Body of pancreas (tissue), 4 donors: ENCODE measurements at regions not wholly inside any gene's neighbourhood (a gene's known extent, or its start where the extent isn't known, plus 50 kb on each side); places are given as distances from the start of the nearest gene placed in this dataset.

Experiments used
- ATAC-seq: fragments of 150-250 bp; one replicate; pipeline ENCODE4 v1.9.1; 2016
- DNase-seq, 4 donors: peaks; one replicate each; pipeline ENCODE4 v3.0.0-alpha.2; 2019
- H3K27ac ChIP-seq, 4 donors: fragments of 200-600 bp; sonication (generic); 1 replicate in 3 of 4; 2 replicates in 1 of 4; pipeline versions ENCODE4 v1.5.1 to v1.6.1; 2016 to 2019; ENCODE audit warnings: mild to moderate bottlenecking in 1 of 4, mixed read lengths in 1 of 4, moderate library complexity in 1 of 4
- H3K27me3 ChIP-seq, 2 donors: fragments of 200-600 bp; sonication (generic); one replicate each; pipeline ENCODE4 v1.6.0; 2016; ENCODE audit warnings: mild to moderate bottlenecking in 1 of 2
- H3K36me3 ChIP-seq, 2 donors: fragments of 200-600 bp; sonication (generic); replicated peaks in 1 of 2; 2 replicates each; pipeline ENCODE4 v1.5.1; 2016; ENCODE audit warnings: low read depth in 2 of 2; ENCODE audit not compliant: insufficient read depth in 1 of 2
- H3K4me1 ChIP-seq: fragments of 200-600 bp; sonication (generic); one replicate; pipeline ENCODE4 v1.6.0; 2016
- H3K4me3 ChIP-seq, 2 donors: fragments of 200-600 bp; sonication (generic); 1 replicate in 1 of 2; 2 replicates in 1 of 2; pipeline ENCODE4 v1.5.1; 2016 to 2019
- H3K9me3 ChIP-seq, 3 donors: fragments of 200-600 bp; sonication (generic); 1 replicate in 2 of 3; 2 replicates in 1 of 3; pipeline ENCODE4 v1.5.1; 2016
- CTCF ChIP-seq, 7 experiments: fragments of 450-650 bp in 4 of 7; fragments of 200-600 bp in 3 of 7; sonication (generic) in 3 of 7; IDR thresholded peaks; one replicate each; pipeline ENCODE4 v1.5.1; 2016 to 2019; ENCODE audit warnings: antibody characterized with exemption in 7 of 7
- POLR2A ChIP-seq, 3 donors: fragments of 450-650 bp; IDR thresholded peaks; one replicate each; pipeline ENCODE4 v1.6.1; 2016; ENCODE audit warnings: antibody characterized with exemption in 3 of 3, mild to moderate bottlenecking in 2 of 3
- WGBS, 2 donors: methylation state at CpG; one replicate each; pipeline ENCODE4 v1.1.5; 2017; 5-methylcytosine and 5-hydroxymethylcytosine counted together
- intact Hi-C: fragments of 100-400 bp; cut with DNase I; formaldehyde crosslinking; loops from one replicate; pipeline ENCODE4 v1.15.1; 2023

GRCh38 chr9:25519286-25519685, 159.0 kb downstream of the TUSC1 start:
- no peak for TF ChIP-seq CTCF (IDR thresholded peaks at IDR 0.05)
- no peak for TF ChIP-seq POLR2A (IDR thresholded peaks at IDR 0.05)
- no peaks in the 10 kb centered on the region for H3K4me1 ChIP-seq

DNA sequence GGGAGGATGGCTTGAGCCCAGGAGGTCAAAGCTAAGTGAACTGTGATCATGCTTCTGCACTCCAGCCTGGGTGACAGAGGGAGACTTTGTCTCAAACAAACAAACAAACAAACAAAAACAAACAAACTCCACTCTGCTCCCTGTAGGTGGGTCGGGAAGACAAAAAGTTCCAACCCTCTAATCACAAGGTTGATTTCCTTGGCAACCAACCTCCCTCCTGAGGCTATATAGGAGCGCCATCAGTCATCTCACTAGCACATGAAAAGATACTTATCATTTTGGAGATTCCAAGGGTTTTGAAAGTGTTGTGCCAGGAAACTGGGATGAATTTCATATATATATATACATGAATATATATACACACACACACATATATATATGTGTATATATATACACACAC, 160.5 kb downstream of the TUSC1 start:
- WGBS, 2 donors: 47 to 57% methylated on average over 2 of the region's 2 CpGs
- DNase-seq: no peak
- intact Hi-C loops: no loop called here
- Histone ChIP-seq H3K27ac (no peak overlapping the region), H3K4me3 (no peak overlapping the region), H3K4me1 (no peaks in the 10 kb centered on the region), H3K27me3 (no peaks in the 10 kb centered on the region), H3K36me3 (no peaks in the 10 kb centered on the region), H3K9me3 (no peaks in the 10 kb centered on the region)
- ATAC-seq: no peak
- TF ChIP-seq CTCF (IDR thresholded peaks at IDR 0.05) (no peak), POLR2A (IDR thresholded peaks at IDR 0.05) (no peak)

More at GRCh38 chr9:25519286-25519685, 159.0 kb downstream of the TUSC1 start:
- H3K36me3 ChIP-seq: no peaks in the 10 kb centered on the region
- H3K27me3 ChIP-seq: no peaks in the 10 kb centered on the region
- ATAC-seq (no peak), DNase-seq (no peak)
- H3K9me3 ChIP-seq: no peaks in the 10 kb centered on the region
- intact Hi-C loops: no loop called here
- no peak overlapping the region for H3K4me3 ChIP-seq
- 48 to 55% methylated on average over 2 of the region's 2 CpGs for WGBS, 2 donors
- no peak overlapping the region for H3K27ac ChIP-seq

DNA sequence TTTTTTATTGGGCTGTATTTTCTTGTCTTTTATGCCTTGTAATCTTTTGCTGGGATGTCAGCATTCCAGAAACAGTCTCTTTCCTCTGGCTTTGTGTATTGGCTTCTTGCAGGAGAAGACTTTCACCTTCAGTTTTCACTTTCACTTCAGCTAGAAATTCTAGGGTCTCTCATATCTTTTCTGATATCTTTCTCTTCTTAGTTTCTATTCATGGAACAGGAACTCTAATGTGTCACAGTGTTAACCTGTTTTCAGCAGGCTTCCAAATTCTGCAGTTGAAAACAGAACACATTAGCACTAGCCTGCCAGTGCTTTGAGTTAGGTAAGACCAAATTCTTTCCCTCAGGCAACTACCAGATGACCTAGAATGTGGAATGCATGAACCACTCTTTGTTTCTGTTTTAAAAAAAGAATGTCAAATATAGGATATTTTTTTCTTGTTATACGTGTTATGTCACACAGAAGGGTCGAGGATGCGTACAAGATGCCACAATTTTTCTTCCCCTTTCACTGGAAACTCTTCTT, 164.7 kb downstream of the TUSC1 start:
- no peaks in the 10 kb centered on the region for H3K36me3 ChIP-seq
- intact Hi-C loops: no loop called here
- no peak for TF ChIP-seq CTCF (IDR thresholded peaks at IDR 0.05)
- TF ChIP-seq POLR2A (IDR thresholded peaks at IDR 0.05): no peak
- H3K4me1 ChIP-seq: no peaks in the 10 kb centered on the region
- no peaks in the 10 kb centered on the region for H3K9me3 ChIP-seq
- WGBS, 2 donors: 33 to 40% methylated on average over 3 of the region's 3 CpGs
- H3K27ac ChIP-seq: no peak overlapping the region
- H3K4me3 ChIP-seq: no peak overlapping the region
- DNase-seq: no peak
- H3K27me3 ChIP-seq: no peaks in the 10 kb centered on the region
- no peak for ATAC-seq

DNA sequence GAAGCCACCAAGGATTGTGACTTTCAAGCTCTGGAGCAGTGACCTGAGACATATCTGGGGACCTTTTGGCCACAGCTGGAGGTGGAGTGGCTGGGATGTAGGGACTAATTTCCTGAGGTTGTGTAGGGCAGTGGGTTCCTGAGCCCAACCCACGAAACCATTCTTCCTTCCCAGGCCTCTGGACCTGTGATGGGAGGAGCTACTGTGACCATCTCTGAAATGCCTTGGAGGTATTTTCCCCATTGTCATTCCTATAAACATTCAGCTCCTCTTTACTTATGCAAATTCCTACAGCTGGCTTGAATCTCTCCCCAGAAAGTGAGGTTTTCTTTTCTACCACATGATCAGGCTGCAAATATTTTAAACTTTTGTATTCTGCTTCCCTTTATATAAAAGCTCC, 172.6 kb downstream of the TUSC1 start:
- no peaks in the 10 kb centered on the region for H3K4me1 ChIP-seq
- no peaks in the 10 kb centered on the region for H3K27me3 ChIP-seq
- TF ChIP-seq POLR2A (IDR thresholded peaks at IDR 0.05) (no peak), CTCF (IDR thresholded peaks at IDR 0.05) (no peak)
- DNase-seq: no peak
- H3K36me3 ChIP-seq: no peaks in the 10 kb centered on the region
- WGBS, 2 donors: 29 to 37% methylated on average over 1 of the region's 1 CpG
- H3K9me3 ChIP-seq: peaks cover 0 to 16% (median 0%) of the 10 kb centered on the region in 3 donors
- H3K27ac ChIP-seq: no peak overlapping the region
- intact Hi-C loops: no loop called here
- no peak for ATAC-seq
- no peak overlapping the region for H3K4me3 ChIP-seq

DNA sequence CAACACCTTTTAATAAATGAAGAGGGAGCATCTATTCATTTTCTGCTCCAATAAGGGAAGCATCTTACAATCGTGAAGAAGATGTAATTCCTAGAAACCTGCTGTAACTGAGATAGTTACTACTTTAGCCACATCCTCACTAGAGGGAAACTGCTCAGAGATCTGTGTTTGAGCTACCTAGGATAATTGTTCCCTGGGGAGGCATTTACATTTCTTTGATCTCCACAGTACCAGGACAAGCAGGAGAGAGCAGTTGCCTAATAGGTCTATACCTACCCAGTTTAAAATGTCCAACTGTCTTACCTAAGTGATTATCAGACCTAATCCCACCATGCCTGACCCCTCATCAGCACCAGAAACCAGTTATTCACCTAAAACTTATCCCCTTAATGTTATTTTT, 196.9 kb downstream of the TUSC1 start:
- Histone ChIP-seq H3K9me3 (no peaks in the 10 kb centered on the region), H3K4me3 (no peak overlapping the region), H3K27ac (no peak overlapping the region), H3K36me3 (no peaks in the 10 kb centered on the region), H3K27me3 (no peaks in the 10 kb centered on the region), H3K4me1 (no peaks in the 10 kb centered on the region)
- 10 to 33% methylated on average over 1 of the region's 1 CpG for WGBS, 2 donors
- intact Hi-C loops: no loop called here
- TF ChIP-seq CTCF (IDR thresholded peaks at IDR 0.05): no peak
- TF ChIP-seq POLR2A (IDR thresholded peaks at IDR 0.05): no peak
- ATAC-seq (no peak), DNase-seq (no peak)
